Activated CD4-positive, alpha-beta T cell treated with anti-CD3 and anti-CD28 coated beads, Interleukin-2, amount 50 U/mL, for 16 hours (primary cell): ENCODE measurements at regions not wholly inside any gene's neighbourhood (a gene's known extent, or its start where the extent isn't known, plus 50 kb on each side); places are given as distances from the start of the nearest gene placed in this dataset.
"Not testable (repeated sequence)": the region's sequence is repeated elsewhere in the genome, so short reads cannot be mapped to it uniquely, and the experiment has no call there.

Experiments
- DNase-seq: peaks from one replicate; pipeline ENCODE4 v3.0.0-alpha.2; 2020

- DNase-seq, result no peak
Measured at GRCh38 chr10:120051671-120052070, 159.1 kb downstream of the SEC23IP start.

GRCh38 chr10:120052964-120053702, 160.6 kb downstream of the SEC23IP start:
- DNase-seq, result no peak

GRCh38 chr10:120059790-120060189, 167.3 kb downstream of the SEC23IP start:
- not testable (repeated sequence) for DNase-seq

GRCh38 chr10:120067427-120067826, 174.9 kb downstream of the SEC23IP start:
- DNase-seq, result no peak

- no peak for DNase-seq
Measured at GRCh38 chr10:120069700-120070099, 177.2 kb downstream of the SEC23IP start.

- no peak for DNase-seq
Measured at GRCh38 chr10:120075349-120075748, 182.8 kb downstream of the SEC23IP start.

- DNase-seq, result no peak
Measured at GRCh38 chr10:120076996-120077706, 184.6 kb downstream of the SEC23IP start.

- DNase-seq, result peak; percentile 67
Measured at GRCh38 chr10:120077707-120078492, 185.4 kb downstream of the SEC23IP start.

GRCh38 chr10:120085096-120085796, 192.7 kb downstream of the SEC23IP start:
- no peak for DNase-seq

- DNase-seq, result no peak
Measured at GRCh38 chr10:120086066-120086465, 193.5 kb downstream of the SEC23IP start.

- no peak for DNase-seq
Measured at GRCh38 chr10:120087109-120087508, 194.6 kb downstream of the SEC23IP start.

GRCh38 chr10:120095875-120096274, 203.3 kb downstream of the SEC23IP start:
- DNase-seq, result no peak

- DNase-seq, result no peak
Measured at GRCh38 chr10:120097766-120098165, 205.2 kb downstream of the SEC23IP start.

- DNase-seq, result no peak
Measured at GRCh38 chr10:120098232-120098930, 205.9 kb downstream of the SEC23IP start.

GRCh38 chr10:120103738-120104560, 211.4 kb downstream of the SEC23IP start:
- no peak for DNase-seq

GRCh38 chr10:120105001-120105400, 212.5 kb downstream of the SEC23IP start:
- DNase-seq, result no peak

GRCh38 chr10:120105492-120105891, 213.0 kb downstream of the SEC23IP start:
- DNase-seq, result no peak

- no peak for DNase-seq
Measured at GRCh38 chr10:120108916-120109315, 216.4 kb downstream of the SEC23IP start.

GRCh38 chr10:120109725-120110124, 217.2 kb downstream of the SEC23IP start:
- DNase-seq, result not testable (repeated sequence)

GRCh38 chr10:120110196-120110595, 217.7 kb downstream of the SEC23IP start:
- no peak for DNase-seq

GRCh38 chr10:120111628-120112027, 219.1 kb downstream of the SEC23IP start:
- DNase-seq, result no peak
